HG03280 (cell line): ENCODE measurements at regions not wholly inside any gene's neighbourhood (a gene's known extent, or its start where the extent isn't known, plus 50 kb on each side); places are given as distances from the start of the nearest gene placed in this dataset.

Experiments used
- ATAC-seq: cut with Tn5 transposase; IDR thresholded peaks from one replicate; pipeline ENCODE4 v1.9.1; 2021; ENCODE audit warnings: mild to moderate bottlenecking, moderate library complexity; ENCODE audit not compliant: unreplicated experiment

DNA sequence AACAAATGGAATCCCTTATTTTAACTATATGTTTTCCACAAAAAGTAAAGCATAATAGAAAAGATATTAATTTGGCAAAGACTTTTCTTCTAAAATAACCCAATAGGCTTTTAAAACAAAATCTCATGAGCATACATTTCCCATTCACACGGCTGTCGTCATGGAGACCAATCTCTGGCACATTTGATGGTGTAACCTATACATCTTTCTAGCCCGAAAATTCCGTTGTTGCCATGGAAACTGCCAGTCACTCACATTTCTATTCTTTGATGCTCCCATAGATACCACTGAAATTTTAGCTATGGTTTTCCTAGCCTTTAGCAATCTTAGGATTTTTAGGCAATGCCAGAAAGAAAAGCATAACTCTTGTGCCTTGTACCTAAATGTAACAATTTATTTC is 262.9 kb upstream of the TRPM3 start:
- ATAC-seq = no peak

DNA sequence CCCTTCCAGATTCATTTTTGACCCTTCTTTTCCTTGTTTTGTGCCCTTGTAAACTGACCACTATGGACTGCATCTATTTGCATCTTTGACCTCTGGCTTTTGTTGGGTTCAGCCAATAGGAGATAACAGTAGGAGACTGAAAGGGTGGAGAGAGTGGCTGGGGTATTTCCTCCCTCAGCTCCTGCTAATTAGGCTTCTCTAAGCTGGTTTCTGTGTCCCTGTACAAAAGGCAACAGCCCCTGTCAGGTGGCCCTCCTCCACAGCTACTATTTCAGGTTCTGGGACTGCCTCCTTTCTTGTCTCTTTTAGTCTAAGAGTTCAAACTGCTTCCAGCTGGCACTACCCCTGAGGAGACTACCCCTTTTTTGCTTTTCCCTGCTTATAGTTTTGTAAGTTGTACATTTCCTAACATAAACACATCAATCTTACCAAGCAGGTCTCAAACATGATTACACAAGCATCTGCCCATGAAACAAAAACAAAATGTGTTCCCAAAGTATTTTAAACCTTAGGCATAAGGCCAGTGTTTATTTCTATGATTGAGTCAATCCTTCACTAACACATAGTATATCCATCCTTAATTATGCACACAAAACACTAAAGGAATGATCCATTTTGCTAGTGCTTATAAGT is 262.0 kb upstream of the TRPM3 start:
- ATAC-seq = no peak

- no peak for ATAC-seq
These were observed 246.7 kb upstream of the TRPM3 start for GRCh38 chr9:71368157-71368556.

DNA sequence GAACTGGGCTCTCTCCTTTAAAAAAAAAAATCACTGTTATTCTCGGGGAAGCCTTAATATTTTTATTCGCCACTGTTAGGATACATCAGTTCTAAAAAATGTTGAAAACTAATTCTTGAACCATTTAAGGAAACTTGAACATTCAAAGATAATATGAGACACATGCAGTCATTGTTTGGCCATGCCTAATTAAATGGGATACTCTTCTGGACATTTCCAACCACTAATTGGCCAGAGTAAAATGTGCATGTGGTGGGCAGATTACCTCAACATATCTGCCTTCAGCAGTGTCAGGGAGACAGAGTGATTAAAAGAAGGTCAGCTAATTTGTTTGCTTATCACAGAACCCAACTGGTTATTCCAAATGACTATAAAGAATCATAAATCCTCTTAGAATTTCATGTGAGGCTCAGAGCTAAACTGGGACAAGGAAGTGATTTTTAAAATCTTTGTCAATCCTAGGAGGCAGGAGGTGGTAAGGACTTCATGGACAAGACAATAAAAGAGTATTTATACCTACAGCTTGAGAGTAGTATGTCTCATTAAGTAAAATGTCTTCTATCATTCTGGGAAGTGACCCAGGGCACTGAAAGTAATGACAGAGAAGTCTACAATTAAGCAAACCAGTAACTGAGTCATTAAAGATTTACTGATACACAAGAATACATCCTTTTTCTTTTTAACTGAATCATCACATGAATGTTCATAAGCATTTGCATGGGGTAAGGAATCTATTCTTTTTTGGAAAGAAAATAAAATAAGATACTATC is 242.9 kb upstream of the TRPM3 start:
- ATAC-seq = no peak

DNA sequence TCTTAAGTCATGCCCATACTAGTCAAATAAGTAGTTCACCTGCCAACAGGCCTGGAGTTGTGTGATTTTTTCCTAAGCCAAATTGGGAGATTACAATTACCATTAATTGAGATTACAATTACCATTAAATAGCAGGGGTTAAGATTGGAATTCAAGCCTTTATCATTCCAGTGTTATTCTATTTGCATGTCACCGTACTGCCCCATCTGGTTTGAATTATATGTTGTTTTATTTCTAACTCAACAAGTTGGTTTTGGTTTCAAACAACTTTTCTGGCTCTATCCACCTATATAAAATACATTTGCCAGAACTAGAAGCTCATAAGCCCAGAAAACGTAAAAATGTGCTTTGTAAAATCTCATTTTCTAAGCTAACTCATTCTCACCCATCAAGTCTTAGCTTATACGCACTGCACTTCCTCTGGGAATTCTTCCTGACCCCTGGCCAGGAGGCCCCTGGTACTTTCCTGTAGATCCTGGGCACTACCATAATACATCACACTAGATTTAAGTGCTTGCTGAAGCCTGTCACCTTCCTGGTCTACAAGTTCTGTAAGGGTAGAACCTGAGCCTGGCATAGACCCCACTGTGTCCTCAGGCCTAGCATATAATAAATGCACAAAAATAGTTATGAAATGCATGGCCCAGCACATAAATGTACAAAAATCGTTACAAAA is 242.0 kb upstream of the TRPM3 start:
- no peak for ATAC-seq

DNA sequence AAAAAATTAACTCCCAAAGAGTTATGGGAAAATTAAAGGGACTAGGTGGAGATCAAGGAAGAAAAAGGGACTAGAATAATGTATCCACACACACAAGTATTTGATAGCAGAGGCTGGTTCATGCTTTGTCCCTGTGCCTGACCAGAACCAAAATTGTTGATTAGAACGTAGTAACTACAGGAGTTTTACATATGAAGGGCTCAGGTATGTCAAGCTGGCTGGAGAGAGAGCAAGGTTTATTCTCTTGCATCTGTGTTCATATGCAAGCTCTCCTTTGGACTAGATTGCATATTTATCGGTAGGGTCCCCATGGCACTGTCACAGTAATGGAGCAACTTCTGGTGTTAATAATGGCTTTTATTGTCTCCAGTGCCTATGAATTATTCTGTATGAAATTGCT is 239.9 kb upstream of the TRPM3 start:
- no peak for ATAC-seq

DNA sequence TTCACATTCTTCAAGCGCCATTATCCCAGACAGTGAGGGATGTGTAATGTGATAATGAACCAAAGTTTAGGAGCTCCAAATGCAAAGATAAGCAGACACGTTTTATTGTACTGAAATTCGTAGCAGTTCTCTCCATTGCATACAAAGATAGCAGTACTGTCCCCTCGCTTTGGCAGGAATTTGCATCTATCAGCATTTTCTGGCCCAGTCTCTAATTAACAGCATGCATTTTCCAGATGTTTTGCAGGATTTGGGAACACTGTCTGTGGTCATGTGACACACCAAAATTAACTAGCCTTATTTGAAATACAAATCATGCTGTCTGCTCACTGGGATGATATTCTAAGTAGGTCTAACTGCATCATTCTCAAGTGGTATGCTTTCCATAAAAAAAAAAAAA is 235.9 kb upstream of the TRPM3 start:
- ATAC-seq = no peak

DNA sequence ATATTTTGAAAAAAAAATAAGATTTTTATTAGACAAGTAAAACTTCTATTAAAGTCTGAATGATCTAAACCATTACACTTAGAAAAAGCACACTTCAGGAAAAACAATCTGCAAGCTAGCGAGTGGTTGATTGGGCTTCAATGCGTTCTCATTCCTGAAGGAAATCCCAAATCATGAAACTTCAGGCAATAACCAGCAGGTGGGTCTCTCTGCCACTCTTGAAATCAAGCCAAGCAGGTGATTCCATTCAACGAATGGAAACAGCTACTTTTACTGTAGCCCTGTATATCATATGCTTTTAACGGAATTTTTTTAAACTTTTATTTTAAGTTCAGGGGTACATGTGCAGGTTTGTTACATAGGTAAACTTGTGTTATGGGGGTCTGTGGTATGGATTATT is 234.5 kb upstream of the TRPM3 start:
- no peak for ATAC-seq

- ATAC-seq = no peak
These were observed 232.3 kb upstream of the TRPM3 start for GRCh38 chr9:71353720-71354119.

GRCh38 chr9:71352837-71353236 is 231.4 kb upstream of the TRPM3 start:
- ATAC-seq = no peak

DNA sequence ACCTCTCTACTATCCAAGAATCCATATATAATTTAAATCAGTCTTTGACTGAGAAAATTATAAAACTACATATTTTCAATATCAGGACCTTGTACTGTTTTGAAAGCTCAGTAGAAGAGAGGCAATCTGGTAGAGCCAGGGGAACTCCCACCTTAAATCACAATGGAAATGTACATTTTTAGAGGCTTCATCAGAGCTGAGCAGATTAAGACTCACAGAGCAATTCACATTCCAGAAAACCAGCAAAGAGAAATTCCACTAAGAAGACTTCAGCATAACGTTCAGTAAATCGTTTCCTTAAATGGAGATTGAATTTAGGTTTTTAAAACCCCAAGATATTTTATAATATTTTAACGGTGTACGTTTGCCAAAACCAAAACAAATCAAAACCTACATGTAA is 227.8 kb upstream of the TRPM3 start:
- ATAC-seq = no peak

- no peak for ATAC-seq
These were observed 211.9 kb upstream of the TRPM3 start for GRCh38 chr9:71333321-71333720.

DNA sequence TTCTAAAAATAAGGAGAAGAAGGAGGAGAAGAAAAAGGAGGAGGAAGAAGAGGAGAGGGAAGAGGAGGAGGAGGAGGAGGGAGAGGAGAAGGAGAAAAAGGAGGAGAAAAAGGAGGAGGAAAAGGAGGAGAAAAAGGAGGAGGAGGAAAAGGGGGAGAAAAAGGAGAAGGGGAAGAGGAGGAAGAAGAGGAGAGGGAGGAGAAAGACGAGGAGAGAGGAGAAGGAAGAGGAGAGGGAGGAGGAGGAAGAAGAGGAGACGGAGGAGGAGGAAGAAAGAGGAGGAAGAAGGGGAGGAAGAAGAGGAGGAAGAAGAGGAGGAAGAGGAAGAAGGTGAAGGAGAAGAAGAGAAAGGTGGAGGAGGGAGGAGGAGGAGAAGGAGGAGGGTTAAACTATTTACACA is 210.2 kb upstream of the TRPM3 start:
- ATAC-seq = no peak

GRCh38 chr9:71329873-71330272 is 208.5 kb upstream of the TRPM3 start:
- no peak for ATAC-seq

DNA sequence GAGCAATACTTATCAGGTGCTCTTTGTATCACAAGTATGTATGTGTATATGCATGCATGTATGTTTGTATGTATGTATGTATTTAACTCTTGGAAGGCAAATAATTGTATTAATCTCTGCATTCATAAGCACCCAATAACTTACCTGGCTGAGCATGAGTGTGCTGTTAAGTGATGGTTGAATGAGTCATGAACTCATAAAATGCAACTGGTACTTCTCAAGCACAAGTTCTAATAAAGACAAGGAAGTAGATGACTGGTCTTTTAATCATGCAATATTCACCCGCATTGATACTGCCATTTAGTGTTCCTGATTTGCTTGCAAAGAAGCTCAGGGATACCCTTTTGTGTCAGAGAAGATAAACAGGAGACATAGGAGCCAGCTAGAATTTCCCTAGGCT is 204.9 kb upstream of the TRPM3 start:
- ATAC-seq = no peak

DNA sequence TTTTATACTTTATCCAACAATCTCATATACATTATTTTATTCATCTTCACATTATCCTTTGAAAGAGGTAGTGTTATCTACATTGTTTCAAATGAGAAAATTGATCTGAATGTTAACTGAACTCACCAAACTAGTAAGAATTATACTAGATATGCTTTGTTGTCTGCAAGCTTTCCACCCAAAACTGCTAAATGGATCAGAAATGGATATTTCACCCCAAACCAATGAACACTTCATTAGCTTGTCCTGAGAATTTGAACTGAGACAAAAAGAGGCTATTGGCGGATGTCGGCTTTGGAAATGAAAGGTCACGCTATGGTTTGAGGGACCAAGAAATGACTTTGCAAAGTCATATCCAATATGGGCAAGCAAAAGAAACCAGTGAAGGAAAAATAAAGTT is 201.9 kb upstream of the TRPM3 start:
- ATAC-seq = no peak

DNA sequence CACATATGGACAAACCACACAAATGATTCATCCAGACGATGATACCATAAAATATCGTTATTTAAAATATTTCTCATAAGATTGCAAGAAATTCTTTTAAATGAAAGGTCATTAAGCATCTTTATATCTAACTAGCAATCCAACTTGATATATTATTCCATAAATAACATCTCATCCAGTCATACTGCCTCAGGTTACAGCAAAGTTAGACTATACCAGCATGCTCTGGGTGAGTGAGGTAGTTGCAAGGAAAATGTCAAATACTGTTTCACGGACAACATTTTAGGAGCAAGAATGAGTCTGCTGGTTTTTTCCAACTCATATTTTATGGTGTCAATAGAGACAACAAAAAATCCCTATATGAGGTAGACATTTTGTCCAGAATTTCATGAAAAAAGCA is 200.9 kb upstream of the TRPM3 start:
- ATAC-seq = no peak

GRCh38 chr9:71308454-71308853 is 187.0 kb upstream of the TRPM3 start:
- ATAC-seq = no peak

DNA sequence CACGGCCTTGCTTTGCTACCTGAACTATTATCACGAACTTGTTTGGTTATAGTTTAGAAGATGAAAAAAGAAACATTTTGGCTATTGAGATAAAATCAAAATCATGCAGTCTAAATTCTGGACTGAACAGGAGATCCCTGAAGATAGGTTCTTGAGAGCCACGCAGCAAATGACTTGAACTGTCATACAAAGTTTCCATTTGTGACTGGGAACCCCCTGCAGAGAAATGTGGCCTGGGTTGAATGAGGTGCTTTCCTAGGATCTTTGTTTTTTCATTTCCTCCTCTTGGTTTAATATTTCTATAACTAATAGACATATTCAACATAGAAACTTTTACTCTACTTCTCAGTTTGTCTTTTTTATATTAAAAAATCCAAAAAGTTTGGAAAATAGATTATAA is 184.7 kb upstream of the TRPM3 start:
- no peak for ATAC-seq

- no peak for ATAC-seq
These were observed 181.9 kb upstream of the TRPM3 start for GRCh38 chr9:71303351-71303750.

GRCh38 chr9:71302776-71303175 is 181.4 kb upstream of the TRPM3 start:
- no peak for ATAC-seq

GRCh38 chr9:71295928-71296327 is 174.5 kb upstream of the TRPM3 start:
- ATAC-seq = no peak
